ENCODE measurements at regions not wholly inside any gene's neighbourhood (a gene's known extent, or its start where the extent isn't known, plus 50 kb on each side); places are given as distances from the start of the nearest gene placed in this dataset.

- TF ChIP-seq CTCF (conservative IDR thresholded peaks at IDR 0.05; ENCODE audit: low read depth, low read length) (no peak), EZH2 (IDR thresholded peaks at IDR 0.05; ENCODE audit: borderline replicate concordance, low read depth, low read length, poor library complexity, severe bottlenecking) (no peak)
These were observed 66.4 kb upstream of the AGA start for GRCh38 chr4:177508662-177509061.
